ENCODE measurements at regions not wholly inside any gene's neighbourhood (a gene's known extent, or its start where the extent isn't known, plus 50 kb on each side); places are given as distances from the start of the nearest gene placed in this dataset.

DNA sequence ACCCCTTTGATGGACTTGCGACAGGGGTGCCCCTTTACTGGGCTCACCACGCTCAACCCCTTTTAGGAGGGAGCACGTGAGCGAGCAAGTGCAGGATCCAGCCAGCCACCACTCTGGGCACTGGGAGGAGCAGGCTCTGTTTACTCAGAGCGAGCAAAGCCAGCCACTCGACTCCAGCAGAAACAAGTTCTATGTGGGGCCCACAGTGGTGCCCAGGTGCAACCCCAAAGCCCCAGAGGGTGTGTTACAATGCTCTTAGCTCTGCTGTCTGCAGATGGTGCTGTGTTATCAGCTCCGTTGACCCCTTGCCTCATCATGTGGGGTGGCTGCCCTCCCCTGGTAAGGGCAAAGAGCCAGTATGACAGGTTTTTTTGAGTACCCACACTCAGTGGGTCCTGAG lies 120.3 kb upstream of the SUCLG2 start:
- BruUV-seq (replicated peaks): no TSS peak
- Histone ChIP-seq H3K27ac (ENCODE audit: insufficient read depth, low read depth, low read length) (no peak overlapping the region), H3K4me3 (replicated peaks in 1 of 3; ENCODE audit: insufficient read depth in 1 of 3, low read depth in 1 of 3, low read length in 3 of 3) (no peak overlapping the region), H4K20me1 (replicated peaks; ENCODE audit: control insufficient read depth, extremely low read depth, insufficient read depth, low read length) (no peaks in the 10 kb centered on the region), H3K9me3 (replicated peaks; ENCODE audit: control insufficient read depth, insufficient read depth, low read length) (no peaks in the 10 kb centered on the region), H3K4me2 (ENCODE audit: insufficient read depth, low read length) (no peak overlapping the region), H3K27me3 (ENCODE audit: control insufficient read depth in 2 of 2, insufficient read depth in 2 of 2, low read length in 2 of 2) (no peaks in the 10 kb centered on the region), H3K36me3 (ENCODE audit: control insufficient read depth in 2 of 2, extremely low read depth in 1 of 2, insufficient read depth in 2 of 2, low read length in 2 of 2) (no peaks in the 10 kb centered on the region), H3K79me2 (ENCODE audit: control insufficient read depth, insufficient read depth, low read length) (no peaks in the 10 kb centered on the region), H3K9me1 (replicated peaks; ENCODE audit: control insufficient read depth, extremely low read depth, insufficient read depth, low read length) (no peaks in the 10 kb centered on the region), H2AFZ (ENCODE audit: low read depth, low read length) (no peak overlapping the region), H3K4me1 (ENCODE audit: control insufficient read depth, extremely low read depth, insufficient read depth, low read length) (no peaks in the 10 kb centered on the region), H3K9ac (replicated peaks; ENCODE audit: extremely low read depth, insufficient read depth, low read length) (no peak overlapping the region)
- FAIRE-seq (no peak), DNase-seq (ENCODE audit: low read depth, low spot score) (no peak)
- ChIA-PET CTCF (interaction anchor here (0.6 kb wide), 1 partner anchor 1101 kb away, joined by 3 read pairs; no protein-coding TSS in a partner anchor), POLR2A (no interaction called here)
- no peak for TF ChIP-seq MYC (IDR thresholded peaks at IDR 0.05; ENCODE audit: low read depth, low read length)
- intact Hi-C loops (cut with micrococcal nuclease): no loop called here
- dilution Hi-C loops (cut with MboI; ENCODE audit: extremely low pct_ligation_motif_present, low sequenced_read_pairs): no loop called here

DNA sequence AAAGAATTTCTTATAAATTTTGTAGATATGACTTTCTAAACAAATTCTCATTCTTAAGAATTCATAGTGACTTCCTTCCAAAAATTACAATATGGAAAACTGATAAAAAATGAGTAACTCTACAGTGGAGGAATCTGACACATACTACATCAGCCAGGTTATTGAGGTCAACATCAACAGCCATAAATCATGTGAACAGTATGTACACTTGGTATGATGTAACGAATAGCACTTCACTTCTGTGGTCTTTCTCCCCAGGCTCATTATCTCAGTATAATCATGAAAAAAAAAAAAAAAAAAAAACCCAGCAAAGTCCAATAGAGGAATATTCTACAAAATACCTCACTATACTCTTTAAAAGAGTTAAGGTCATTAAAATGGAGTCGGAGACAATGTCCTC lies 111.2 kb upstream of the SUCLG2 start:
- Histone ChIP-seq H3K27me3 (ENCODE audit: control insufficient read depth in 2 of 2, insufficient read depth in 2 of 2, low read length in 2 of 2) (no peaks in the 10 kb centered on the region), H3K9me1 (replicated peaks; ENCODE audit: control insufficient read depth, extremely low read depth, insufficient read depth, low read length) (no peaks in the 10 kb centered on the region), H4K20me1 (replicated peaks; ENCODE audit: control insufficient read depth, extremely low read depth, insufficient read depth, low read length) (no peaks in the 10 kb centered on the region), H3K27ac (ENCODE audit: insufficient read depth, low read depth, low read length) (no peak overlapping the region), H3K36me3 (ENCODE audit: control insufficient read depth in 2 of 2, extremely low read depth in 1 of 2, insufficient read depth in 2 of 2, low read length in 2 of 2) (no peaks in the 10 kb centered on the region), H3K4me2 (ENCODE audit: insufficient read depth, low read length) (no peak overlapping the region), H3K4me3 (replicated peaks in 1 of 3; ENCODE audit: insufficient read depth in 1 of 3, low read depth in 1 of 3, low read length in 3 of 3) (no peak overlapping the region), H3K9me3 (replicated peaks; ENCODE audit: control insufficient read depth, insufficient read depth, low read length) (no peaks in the 10 kb centered on the region), H2AFZ (ENCODE audit: low read depth, low read length) (no peak overlapping the region), H3K4me1 (ENCODE audit: control insufficient read depth, extremely low read depth, insufficient read depth, low read length) (no peaks in the 10 kb centered on the region), H3K79me2 (ENCODE audit: control insufficient read depth, insufficient read depth, low read length) (no peaks in the 10 kb centered on the region), H3K9ac (replicated peaks; ENCODE audit: extremely low read depth, insufficient read depth, low read length) (no peak overlapping the region)
- ChIA-PET POLR2A (no interaction called here), CTCF (interaction anchor here (1.2 kb wide), 1 partner anchor 30 kb away, joined by 4 read pairs; no protein-coding TSS in a partner anchor)
- FAIRE-seq (no peak), DNase-seq (ENCODE audit: low read depth, low spot score) (no peak)
- no TSS peak for BruUV-seq (replicated peaks)
- intact Hi-C loops (cut with micrococcal nuclease) (no loop called here), dilution Hi-C loops (cut with MboI; ENCODE audit: extremely low pct_ligation_motif_present, low sequenced_read_pairs) (no loop called here)
- TF ChIP-seq MYC (IDR thresholded peaks at IDR 0.05; ENCODE audit: low read depth, low read length): no peak
- no peak for TF ChIP-seq FOS (IDR thresholded peaks at IDR 0.05; ENCODE audit: borderline replicate concordance, insufficient read depth, low read length)
- TF ChIP-seq, protein P1, sequence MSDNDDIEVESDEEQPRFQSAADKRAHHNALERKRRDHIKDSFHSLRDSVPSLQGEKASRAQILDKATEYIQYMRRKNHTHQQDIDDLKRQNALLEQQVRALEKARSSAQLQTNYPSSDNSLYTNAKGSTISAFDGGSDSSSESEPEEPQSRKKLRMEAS (IDR thresholded peaks at IDR 0.05; ENCODE audit: insufficient read depth, insufficient read length): no peak
- TF ChIP-seq GATA2 (IDR thresholded peaks at IDR 0.05; ENCODE audit: insufficient read depth, insufficient read length, low read depth, low read length): no peak
- no peak for TF ChIP-seq EZH2 (IDR thresholded peaks at IDR 0.05; ENCODE audit: borderline replicate concordance, low read depth, low read length, severe bottlenecking)
- TF ChIP-seq JUN (IDR thresholded peaks at IDR 0.05; ENCODE audit: borderline replicate concordance, insufficient read depth, insufficient read length, low read depth): no peak
- no peak for TF ChIP-seq POLR2AphosphoS5 (IDR thresholded peaks at IDR 0.05; ENCODE audit: insufficient read depth, low read depth, low read length)
- TF ChIP-seq, protein P2, sequence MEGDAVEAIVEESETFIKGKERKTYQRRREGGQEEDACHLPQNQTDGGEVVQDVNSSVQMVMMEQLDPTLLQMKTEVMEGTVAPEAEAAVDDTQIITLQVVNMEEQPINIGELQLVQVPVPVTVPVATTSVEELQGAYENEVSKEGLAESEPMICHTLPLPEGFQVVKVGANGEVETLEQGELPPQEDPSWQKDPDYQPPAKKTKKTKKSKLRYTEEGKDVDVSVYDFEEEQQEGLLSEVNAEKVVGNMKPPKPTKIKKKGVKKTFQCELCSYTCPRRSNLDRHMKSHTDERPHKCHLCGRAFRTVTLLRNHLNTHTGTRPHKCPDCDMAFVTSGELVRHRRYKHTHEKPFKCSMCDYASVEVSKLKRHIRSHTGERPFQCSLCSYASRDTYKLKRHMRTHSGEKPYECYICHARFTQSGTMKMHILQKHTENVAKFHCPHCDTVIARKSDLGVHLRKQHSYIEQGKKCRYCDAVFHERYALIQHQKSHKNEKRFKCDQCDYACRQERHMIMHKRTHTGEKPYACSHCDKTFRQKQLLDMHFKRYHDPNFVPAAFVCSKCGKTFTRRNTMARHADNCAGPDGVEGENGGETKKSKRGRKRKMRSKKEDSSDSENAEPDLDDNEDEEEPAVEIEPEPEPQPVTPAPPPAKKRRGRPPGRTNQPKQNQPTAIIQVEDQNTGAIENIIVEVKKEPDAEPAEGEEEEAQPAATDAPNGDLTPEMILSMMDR (IDR thresholded peaks at IDR 0.05; ENCODE audit: extremely low read depth in 1 of 2, insufficient read depth in 1 of 2, low read depth in 1 of 2, low read length in 2 of 2): no peak
- TF ChIP-seq POLR2A (IDR thresholded peaks at IDR 0.05; ENCODE audit: low read depth, low read length): no peak

Data from endothelial cell of umbilical vein (primary cell).